ENCODE measurements at regions not wholly inside any gene's neighbourhood (a gene's known extent, or its start where the extent isn't known, plus 50 kb on each side); places are given as distances from the start of the nearest gene placed in this dataset.
A peak's percentile ranks its signal among the peaks of the same experiment; 100 is the strongest.
"Not testable (repeated sequence)": the region's sequence is repeated elsewhere in the genome, so short reads cannot be mapped to it uniquely, and the experiment has no call there.

DNA sequence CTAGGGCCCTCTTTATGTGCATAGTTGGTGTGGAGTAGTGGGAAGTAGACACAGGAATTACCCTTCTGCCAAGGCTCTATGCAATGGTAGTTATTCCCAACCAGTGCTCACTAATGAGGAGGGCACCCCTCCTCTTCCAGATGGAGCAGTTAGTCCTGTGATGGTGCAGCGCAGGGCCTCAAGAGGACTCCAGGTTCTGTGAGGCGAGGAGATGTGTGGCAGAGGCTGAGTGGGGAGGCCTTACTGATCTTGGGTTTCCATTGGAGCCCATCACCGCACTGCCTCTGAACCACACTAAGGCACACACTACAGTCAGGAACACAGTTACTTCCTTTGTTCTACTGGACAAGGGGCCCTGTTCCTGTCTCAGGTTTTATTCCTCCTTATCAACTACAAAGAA lies 122.5 kb upstream of the POU3F1 start:
- DNase-seq (ENCODE audit: low read depth) = no peak
- no peak overlapping the region for H3K4me3 ChIP-seq (ENCODE audit: low read depth, low read length)

DNA sequence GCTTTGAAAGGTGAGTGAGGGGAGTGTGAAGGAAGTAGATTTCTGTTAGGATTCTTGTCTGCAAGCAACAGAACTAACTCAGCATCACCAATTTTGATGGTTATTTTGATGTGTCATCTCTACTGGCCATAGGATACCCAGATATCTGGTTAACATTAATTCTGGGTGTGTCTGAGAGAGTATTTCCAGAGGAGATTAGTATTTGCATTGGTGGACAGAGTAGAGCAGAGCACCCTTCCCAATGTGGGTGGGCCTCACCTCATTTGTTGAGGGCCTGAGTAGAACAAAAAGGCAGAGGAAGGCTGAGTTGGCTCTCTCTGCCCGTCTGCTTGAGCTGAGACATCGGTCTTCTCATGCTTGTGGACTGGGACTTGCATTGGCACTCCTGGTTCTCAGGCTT lies 121.8 kb upstream of the POU3F1 start:
- H3K4me3 ChIP-seq (ENCODE audit: low read depth, low read length) = no peak overlapping the region
- no peak for DNase-seq (ENCODE audit: low read depth)

DNA sequence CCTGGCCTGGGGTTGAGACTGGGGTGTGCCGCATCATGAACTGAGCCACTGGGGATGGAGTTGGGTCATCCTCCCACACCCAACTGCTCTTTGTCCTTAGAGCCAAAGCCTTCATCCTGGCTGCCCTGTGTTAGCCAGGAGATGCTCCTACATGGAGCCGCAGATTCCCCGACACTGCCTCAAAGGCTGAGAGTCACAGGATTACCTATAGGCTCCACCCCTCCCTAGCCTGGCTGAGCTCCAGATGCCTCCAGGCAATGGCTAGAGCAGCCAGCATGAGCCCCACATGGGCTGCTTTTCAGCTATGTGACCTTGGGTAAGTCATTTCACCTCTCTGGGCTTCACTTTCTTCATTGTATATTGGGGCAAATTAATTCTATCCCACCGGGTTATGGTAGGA lies 119.9 kb upstream of the POU3F1 start:
- DNase-seq (ENCODE audit: low read depth) = no peak
- H3K4me3 ChIP-seq (ENCODE audit: low read depth, low read length) = no peak overlapping the region

DNA sequence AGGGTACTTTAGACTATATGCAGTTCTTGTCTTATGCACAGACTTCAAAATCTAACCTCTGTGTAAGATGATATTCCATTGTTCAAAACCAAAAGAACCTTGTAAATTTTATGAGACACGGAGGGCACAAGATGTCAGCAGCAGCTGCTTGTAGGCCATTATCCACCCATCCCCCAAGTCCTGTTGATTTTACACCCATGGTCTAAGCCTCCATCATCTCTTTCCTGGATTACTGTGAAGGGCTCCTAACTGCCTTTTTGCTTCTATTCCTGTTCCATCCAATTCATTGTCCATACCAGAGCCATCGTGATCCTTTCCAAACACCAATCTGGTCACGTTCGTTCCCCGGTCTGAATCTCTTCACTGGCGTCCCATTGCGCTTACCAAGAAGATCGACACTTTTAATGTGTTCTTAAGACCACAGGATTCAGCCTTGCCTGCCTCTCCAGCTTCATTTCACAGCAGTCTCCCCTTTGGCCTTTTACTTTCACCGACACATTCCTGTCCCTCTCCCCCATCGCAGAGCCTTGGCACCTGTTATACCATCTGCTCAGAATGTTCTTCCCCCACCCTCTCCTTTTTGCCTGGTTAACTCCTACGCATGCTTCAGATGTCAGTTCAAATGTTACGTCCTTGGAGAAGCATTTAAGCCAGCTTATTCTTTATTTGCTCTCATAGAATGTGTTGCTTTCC lies 107.3 kb upstream of the POU3F1 start:
- no peak for DNase-seq (ENCODE audit: low read depth)
- no peak overlapping the region for H3K4me3 ChIP-seq (ENCODE audit: low read depth, low read length)

DNA sequence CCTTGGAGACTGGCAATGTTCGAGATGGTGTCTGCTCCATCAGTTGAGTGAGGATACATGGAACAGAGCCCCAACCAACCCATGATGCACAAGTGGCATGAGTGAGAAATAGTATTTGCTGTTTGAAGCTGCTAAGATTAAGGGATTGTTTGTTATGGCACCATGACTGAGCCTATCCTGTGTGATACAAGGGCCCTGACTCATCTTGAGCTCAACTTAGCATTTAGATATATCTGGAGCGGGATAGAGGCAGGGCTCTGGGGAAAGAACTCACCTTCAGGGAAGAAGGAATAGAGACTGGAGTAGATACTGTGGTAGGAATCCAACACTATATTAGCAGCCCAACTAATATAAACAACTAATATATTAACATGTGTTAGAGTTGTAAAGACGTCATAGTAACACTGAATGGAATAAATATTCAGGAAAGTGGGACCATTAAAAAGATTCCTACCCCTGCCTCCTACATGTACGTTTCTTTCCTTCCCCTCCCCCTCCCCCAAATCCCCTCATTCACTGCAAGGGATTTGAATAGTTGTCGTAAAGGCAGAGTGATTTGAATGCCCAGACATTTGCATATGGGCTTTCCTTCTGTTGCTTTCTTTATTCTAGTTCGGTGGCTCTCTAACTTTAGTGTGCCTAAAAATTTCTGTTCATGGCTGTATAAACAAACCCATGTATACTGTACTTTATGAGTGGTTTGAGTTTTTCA lies 106.6 kb upstream of the POU3F1 start:
- DNase-seq (ENCODE audit: low read depth) = no peak
- no peak overlapping the region for H3K4me3 ChIP-seq (ENCODE audit: low read depth, low read length)

DNA sequence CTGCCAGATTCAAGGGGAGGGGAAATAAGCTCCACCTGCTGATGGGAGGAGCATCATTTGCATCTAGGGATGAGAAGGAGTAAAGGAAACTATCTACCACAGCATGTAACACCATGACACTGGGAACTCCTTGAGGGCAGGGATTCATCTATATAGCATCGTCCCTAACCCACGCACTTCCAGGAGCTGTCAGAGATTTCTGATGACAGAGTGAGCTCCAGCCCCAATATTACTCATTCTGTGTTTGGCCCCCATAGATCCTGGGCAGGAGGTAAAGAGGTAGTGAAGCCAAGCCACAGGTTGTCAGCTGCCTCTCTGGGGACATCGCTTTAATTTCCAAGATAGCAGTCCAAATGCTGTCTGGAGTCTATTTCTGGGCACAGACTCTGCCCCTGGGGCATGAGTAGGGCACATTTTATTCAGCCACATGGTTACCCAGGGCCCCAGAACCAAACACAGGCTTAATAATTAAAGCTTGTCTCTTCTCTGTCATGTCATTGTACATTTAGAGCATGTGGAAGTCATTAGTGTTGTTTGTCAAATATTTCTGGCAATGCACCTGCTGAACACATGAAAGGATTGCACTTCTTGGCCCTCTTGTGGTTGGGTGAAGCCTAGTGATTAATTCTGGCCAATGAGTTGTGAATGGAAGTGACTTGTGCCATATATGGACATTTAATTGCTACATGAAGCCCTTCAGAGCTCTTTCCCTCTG lies 105.9 kb upstream of the POU3F1 start:
- no peak overlapping the region for H3K4me3 ChIP-seq (ENCODE audit: low read depth, low read length)
- DNase-seq (ENCODE audit: low read depth) = no peak

DNA sequence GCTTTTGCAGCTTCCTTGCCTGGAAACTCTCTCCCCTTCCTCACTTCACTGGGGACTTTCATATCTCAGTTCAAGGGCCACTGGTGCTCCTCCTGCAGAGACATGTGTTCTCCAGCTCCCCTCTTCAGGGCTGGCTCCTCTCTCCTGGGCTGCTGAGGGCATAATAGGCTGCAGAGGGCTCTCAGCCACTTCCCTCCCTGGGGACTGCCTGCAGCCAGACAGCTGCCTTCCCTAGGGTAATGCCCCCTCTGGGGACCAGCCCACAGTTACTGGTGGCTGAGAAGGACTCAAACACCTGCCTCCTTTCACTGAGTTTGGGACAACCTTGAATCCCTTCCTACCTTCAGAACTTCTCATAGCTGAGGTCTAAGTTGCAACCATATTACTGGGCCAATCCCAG lies 104.8 kb upstream of the POU3F1 start:
- H3K4me3 ChIP-seq (ENCODE audit: low read depth, low read length) = no peak overlapping the region
- DNase-seq (ENCODE audit: low read depth) = no peak

DNA sequence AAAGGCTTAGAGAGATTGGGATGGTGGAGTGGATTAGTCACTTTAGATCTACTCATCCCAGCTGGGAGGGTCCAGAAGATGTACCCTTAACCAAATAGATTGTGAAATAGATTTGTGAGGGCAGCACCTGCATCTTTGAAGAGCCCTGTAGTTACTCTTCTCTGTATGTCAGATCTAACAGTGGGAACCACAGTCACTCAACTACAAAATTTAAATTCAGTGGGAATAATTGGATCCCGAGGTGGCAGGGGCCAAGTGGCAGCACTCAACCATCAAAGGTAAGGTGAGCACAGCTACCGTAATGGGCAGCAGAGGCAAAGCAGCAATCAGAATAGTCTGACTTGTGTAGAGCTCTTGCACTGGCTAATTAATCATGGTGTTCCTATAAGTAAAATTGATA lies 99.5 kb upstream of the POU3F1 start:
- H3K4me3 ChIP-seq (ENCODE audit: low read depth, low read length); DNase-seq (ENCODE audit: low read depth): not testable (repeated sequence)

DNA sequence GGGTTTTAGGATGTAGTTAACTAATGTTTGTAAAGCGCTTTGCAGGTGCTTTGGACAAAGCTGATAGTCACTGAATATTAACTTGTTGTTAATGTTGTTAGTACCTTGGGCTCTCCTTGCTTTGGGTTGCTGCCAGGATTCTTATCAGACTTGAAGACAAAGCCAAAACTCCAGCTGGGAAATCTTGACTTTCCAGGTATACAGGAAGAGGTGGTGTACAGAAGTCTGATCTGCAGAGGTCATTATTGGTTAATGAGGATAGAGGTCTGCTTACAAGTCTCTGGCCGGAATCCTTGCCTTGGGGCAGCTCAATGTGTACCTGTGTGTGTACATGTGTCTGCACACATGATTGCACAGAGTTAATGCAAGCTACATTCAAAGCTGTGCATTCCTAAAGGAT lies 96.0 kb upstream of the POU3F1 start:
- no peak for DNase-seq (ENCODE audit: low read depth)
- H3K4me3 ChIP-seq (ENCODE audit: low read depth, low read length) = no peak overlapping the region

DNA sequence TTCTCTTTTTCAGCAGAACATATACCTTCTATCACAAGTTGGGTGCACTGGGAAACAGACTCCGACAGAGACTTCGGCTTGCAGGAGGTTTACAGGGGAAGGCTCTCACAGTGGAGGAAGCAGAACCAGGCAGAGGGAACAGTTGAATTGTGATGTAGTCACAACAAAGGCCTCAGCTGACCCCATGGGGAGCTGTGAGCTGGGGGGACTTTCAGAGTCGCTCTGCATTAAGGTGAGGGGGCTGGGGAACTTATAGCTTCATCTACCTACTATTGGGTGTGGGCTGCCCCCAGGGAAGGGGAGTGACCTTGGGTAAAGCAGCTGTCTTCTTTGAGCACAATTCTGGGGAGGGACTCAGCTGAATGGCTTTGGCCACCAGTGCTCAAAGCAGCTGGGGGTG lies 94.9 kb upstream of the POU3F1 start:
- no peak overlapping the region for H3K4me3 ChIP-seq (ENCODE audit: low read depth, low read length)
- DNase-seq (ENCODE audit: low read depth) = no peak

DNA sequence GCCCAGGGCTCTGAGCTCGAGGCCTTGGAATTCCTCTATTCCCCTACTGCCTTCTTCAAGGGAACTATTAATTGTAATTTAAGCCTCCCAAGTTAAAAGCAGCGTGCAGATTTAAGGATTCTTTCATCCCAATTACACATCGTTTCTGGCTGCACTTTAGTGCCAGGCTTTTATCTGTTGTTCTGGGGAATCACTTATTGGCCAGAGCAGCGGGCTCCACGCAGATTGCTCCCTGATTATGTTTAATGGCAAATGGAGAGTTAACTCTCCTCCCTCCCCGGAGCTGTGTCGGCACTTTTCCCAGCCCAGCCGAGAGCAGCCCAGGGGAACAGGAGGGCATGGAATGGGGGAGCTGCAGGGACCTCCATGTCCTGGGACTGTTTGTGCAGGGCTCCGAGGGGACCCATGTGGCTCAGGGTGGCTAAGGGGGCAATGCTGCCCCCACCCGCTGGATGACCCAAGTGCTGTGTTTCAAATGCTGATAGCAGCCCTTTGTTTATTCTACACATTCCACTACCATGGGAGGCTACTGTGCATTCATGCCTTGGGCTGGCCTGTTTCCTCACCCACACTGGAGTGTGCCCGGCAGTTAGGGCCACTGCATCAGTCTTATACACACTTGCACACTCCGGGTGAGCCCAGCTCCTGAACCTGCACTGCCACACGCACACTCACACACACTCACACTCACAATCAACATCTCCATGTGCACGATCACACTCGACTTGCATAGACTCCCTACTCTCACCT lies 93.3 kb upstream of the POU3F1 start:
- no peak overlapping the region for H3K4me3 ChIP-seq (ENCODE audit: low read depth, low read length)
- DNase-seq (ENCODE audit: low read depth) = no peak

DNA sequence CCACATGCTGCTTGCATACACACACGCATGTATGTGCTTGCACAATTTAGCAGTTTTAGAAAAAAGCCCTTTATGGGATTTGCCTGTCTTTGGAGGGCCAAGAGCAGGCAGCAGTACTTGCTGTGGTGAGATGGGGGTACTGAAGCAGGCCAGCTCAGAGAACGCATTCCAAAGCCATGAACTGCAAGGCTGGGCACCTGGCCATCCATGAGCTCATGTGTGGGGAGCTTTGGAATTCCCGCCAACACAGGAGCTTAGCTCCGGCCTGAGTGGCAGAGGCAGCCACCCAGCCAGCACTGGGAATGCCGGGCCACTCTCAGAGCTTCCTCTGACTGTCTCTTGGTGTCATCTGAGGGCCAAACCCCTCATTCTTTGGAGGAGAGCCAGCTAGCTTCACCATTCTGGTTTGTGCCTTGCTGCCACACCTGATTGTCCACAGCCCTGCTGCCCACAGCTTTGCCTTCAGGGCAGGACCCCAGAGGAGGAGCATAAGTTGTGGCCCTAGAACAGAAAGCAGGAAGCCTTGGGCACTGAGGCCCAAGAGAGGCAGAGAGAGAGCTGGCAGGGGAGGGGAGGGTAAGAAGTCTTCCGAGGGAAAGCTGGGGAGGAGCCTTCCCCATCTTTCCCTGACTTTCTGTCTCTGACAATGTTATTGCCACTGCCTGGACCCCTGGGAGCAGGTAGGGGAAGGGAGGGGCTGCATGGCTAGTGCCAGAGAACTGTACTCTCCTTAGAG lies 92.1 kb upstream of the POU3F1 start:
- DNase-seq (ENCODE audit: low read depth) = peak; percentile 94
- H3K4me3 ChIP-seq (ENCODE audit: low read depth, low read length) = no peak overlapping the region

DNA sequence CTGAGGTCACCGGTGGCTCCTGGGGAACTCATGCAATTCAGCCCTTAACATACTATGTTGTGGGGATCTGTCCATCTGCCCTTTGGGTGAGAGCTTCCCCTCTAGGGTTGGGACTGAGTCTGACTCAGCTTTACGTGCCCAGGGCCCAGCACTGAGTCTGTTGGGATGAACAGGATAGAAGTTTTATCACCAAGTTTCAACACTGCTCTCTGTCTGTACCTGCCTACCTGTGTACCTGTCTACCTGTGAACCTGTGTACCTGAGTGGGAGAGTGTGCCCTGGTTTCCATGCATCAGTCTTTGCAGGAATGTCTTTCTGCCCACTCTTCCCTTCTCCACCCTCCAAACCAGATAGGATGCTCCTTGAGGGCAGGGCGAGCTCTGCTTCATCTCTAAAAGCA lies 90.6 kb upstream of the POU3F1 start:
- H3K4me3 ChIP-seq (ENCODE audit: low read depth, low read length) = no peak overlapping the region
- DNase-seq (ENCODE audit: low read depth) = no peak

DNA sequence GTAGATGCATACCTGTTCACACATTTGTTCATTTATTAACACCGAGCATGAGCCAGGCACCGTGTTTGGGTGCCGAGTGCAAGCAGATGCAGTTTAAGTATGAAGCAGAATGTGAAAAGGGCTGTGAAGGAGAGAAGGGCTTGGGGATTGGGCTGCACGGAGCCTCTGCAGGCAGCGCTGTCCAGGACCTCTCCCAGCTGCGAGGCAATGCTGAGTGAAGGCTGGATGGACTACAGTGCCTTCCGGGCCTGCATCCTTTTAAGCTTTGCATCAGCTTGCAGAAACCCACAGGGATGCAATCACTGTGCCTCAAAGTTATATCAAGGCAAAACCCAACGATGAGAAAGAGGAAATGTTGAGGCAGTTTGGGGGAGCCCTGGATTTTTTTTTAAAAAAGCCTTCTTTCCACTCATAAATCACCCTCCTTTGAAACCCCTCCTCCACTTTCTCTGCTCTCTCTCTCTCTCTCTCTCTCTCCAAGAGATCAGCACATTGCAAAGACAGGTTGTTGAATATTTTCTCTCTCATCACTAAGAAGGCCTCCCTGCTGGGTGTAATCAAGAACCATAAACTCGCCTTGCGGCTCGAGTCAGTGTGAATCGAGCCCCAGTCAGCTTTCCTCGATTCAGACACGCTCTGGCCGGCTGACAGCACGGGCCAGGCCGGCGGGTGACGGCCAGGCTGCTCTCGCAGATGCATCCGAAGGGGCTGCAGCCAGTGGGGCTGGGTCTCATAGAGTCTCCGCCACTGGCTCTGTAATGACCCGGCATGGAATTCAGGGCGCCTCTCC lies 89.2 kb upstream of the POU3F1 start:
- no peak for DNase-seq (ENCODE audit: low read depth)
- H3K4me3 ChIP-seq (ENCODE audit: low read depth, low read length) = no peak overlapping the region

DNA sequence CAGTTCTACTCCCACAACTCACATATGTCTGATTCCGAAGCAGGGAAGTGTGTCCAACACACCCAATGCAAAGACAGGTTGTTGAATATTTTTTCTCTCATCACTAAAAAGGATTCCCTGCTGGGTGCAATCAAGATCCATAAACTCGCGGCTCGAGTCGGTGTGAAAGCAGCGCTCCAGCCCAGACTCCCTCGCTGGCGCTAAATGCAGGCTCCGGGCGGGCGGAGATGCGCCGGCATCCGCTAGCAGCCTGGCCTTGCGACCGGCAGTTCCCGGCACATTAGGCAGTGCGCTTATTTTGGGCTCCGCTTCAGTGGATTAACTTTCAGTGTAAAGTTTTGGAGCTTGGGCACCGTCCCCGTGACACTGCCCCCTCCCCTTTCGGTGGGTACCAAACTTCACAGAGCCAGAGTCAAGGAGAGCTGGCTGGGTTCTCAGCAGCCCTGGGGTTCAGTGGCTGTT lies 87.7 kb upstream of the POU3F1 start:
- no peak overlapping the region for H3K4me3 ChIP-seq (ENCODE audit: low read depth, low read length)
- no peak for DNase-seq (ENCODE audit: low read depth)

DNA sequence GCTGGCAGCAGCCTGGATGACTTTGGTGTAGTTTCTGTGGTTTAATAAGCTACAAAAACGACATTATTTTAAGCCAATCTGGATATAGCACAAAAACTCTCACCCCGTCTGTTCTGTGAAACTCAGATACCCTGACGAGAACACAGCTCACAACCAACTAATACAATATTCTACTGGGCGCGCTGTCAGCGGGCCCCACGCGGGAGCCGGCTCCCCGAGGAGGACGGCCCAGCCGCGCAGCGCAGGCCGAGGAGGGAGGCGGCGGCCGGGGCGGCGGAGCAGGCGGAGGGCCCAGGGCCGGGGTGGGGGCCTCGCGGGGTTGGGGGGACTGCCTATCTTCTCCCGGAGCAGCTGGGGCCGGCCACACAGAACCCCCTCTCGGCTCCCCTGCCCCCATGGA lies 87.2 kb upstream of the POU3F1 start:
- DNase-seq (ENCODE audit: low read depth) = no peak
- no peak overlapping the region for H3K4me3 ChIP-seq (ENCODE audit: low read depth, low read length)

DNA sequence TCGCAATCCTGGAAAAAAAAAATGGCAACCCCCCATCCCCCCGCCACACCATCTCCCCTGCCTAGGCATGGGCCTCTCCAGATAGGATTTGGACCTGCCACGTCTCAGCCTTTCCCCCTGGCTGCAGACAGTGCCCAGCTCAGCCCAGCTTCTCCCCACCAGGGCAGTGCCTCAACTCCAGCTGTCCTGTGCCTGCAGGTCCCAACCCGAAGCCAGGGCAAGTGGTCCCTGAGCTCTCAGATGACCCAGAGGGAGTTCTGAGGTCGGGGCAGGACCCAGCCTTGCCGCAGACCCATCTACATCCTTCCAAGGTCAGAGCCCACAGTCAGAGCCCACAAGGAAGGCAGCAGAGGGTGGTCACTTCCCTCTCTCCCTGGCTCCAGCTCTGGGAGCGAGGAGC lies 86.7 kb upstream of the POU3F1 start:
- no peak for DNase-seq (ENCODE audit: low read depth)
- no peak overlapping the region for H3K4me3 ChIP-seq (ENCODE audit: low read depth, low read length)

DNA sequence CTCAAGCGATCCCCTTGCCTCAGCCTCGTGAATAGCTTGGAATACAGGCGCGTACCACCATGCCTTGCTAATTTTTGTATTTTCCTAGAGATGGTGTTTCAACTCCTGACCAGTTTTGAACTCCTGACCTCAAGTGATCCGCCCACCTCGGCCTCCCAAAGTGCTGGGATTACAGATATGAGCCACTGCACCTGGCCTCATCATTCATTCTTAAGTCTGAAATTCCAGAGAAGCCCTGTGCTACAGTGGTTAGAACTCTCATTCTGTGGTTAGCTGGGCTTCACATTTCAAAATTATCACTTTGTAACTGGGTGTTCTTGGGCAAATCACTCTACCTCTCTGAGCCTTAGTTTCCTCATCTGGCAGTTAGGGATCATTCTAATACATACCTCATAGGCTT lies 86.1 kb upstream of the POU3F1 start:
- no peak overlapping the region for H3K4me3 ChIP-seq (ENCODE audit: low read depth, low read length)

More for the DNA sequence above, 86.1 kb upstream of the POU3F1 start:
- no peak for DNase-seq (ENCODE audit: low read depth)

Measured in skeletal muscle cell (primary cell).